SK-N-SH treated with all-trans-retinoic acid at 6 μM for 48 hours (cell line): ENCODE measurements at regions not wholly inside any gene's neighbourhood (a gene's known extent, or its start where the extent isn't known, plus 50 kb on each side); places are given as distances from the start of the nearest gene placed in this dataset.

ENCODE experiments used
- ATAC-seq: fragments of 200-7000 bp; cut with Tn5 transposase; 3 replicates; pipeline ENCODE4 v1.9.1; 2020; ENCODE audit warnings: mild to moderate bottlenecking, moderate library complexity
- BACH2 ChIP-seq: fragments of 250-450 bp; sonication (Bioruptor Pico); IDR thresholded peaks from 2 replicates; pipeline ENCODE4 v1.9.0; 2021; ENCODE audit warnings: mild to moderate bottlenecking, borderline replicate concordance
- CREB5 ChIP-seq: fragments of 250-450 bp; sonication (Bioruptor Pico); IDR thresholded peaks from 2 replicates; pipeline ENCODE4 v1.5.1; 2020; ENCODE audit warnings: low read depth, mild to moderate bottlenecking, moderate library complexity
- CSDC2 ChIP-seq: fragments of 250-450 bp; sonication (Bioruptor Pico); IDR thresholded peaks from 2 replicates; pipeline ENCODE4 v1.5.0; 2020; ENCODE audit warnings: mild to moderate bottlenecking, moderate library complexity
- ESRRG ChIP-seq: fragments of 250-450 bp; sonication (Bioruptor Pico); IDR thresholded peaks from 2 replicates; pipeline ENCODE4 v1.6.1; 2021; ENCODE audit warnings: mild to moderate bottlenecking
- ISL1 ChIP-seq: fragments of 250-450 bp; sonication (Bioruptor Pico); IDR thresholded peaks from 2 replicates; pipeline ENCODE4 v2.1.2; 2022; ENCODE audit warnings: mild to moderate bottlenecking, moderate library complexity
- POU6F1 ChIP-seq: fragments of 250-450 bp; sonication (Bioruptor Pico); IDR thresholded peaks from 2 replicates; pipeline ENCODE4 v1.8.0; 2021; ENCODE audit warnings: low read depth, mild to moderate bottlenecking, moderate library complexity, borderline replicate concordance
- PPARA ChIP-seq: fragments of 250-450 bp; sonication (Bioruptor Pico); IDR thresholded peaks from 2 replicates; pipeline ENCODE4 v1.5.0; 2020; ENCODE audit warnings: mild to moderate bottlenecking, borderline replicate concordance
- RARB ChIP-seq: fragments of 250-450 bp; sonication (Bioruptor Pico); IDR thresholded peaks from 2 replicates; pipeline ENCODE4 v1.8.0; 2021; ENCODE audit warnings: mild to moderate bottlenecking, moderate library complexity
- TCF4 ChIP-seq: fragments of 250-450 bp; sonication (Bioruptor Pico); IDR thresholded peaks from 2 replicates; pipeline ENCODE4 v1.8.0; 2021; ENCODE audit warnings: mild to moderate bottlenecking, moderate library complexity, borderline replicate concordance
- TOX ChIP-seq: fragments of 250-450 bp; sonication (Bioruptor Pico); IDR thresholded peaks from 2 replicates; pipeline ENCODE4 v1.8.0; 2021; ENCODE audit warnings: mild to moderate bottlenecking, moderate library complexity, borderline replicate concordance
- ZC3H10 ChIP-seq: fragments of 250-450 bp; sonication (Bioruptor Pico); IDR thresholded peaks from 2 replicates; pipeline ENCODE4 v1.5.1; 2021; ENCODE audit warnings: mild to moderate bottlenecking, moderate library complexity
- ZFP3 ChIP-seq: fragments of 250-450 bp; sonication (Bioruptor Pico); IDR thresholded peaks from 2 replicates; pipeline ENCODE4 v1.5.0; 2020; ENCODE audit warnings: mild to moderate bottlenecking, moderate library complexity
- ZFP30 ChIP-seq: fragments of 450-650 bp; formaldehyde crosslinking; IDR thresholded peaks from 2 replicates; pipeline ENCODE4 v1.5.0; 2022; ENCODE audit warnings: mild to moderate bottlenecking, moderate library complexity
- TF ChIP-seq, protein P1 (sequence below): fragments of 250-450 bp; sonication (Bioruptor Pico); IDR thresholded peaks from 2 replicates; pipeline ENCODE4 v1.5.1; 2021; ENCODE audit warnings: mild to moderate bottlenecking, moderate library complexity
- TF ChIP-seq, protein P2 (sequence below): fragments of 250-450 bp; sonication (Bioruptor Pico); IDR thresholded peaks from 2 replicates; pipeline ENCODE4 v1.5.0; 2020; ENCODE audit warnings: mild to moderate bottlenecking, moderate library complexity

GRCh38 chr9:120182011-120182410, 398.0 kb downstream of the CDK5RAP2 start:
- TF ChIP-seq, protein P1, sequence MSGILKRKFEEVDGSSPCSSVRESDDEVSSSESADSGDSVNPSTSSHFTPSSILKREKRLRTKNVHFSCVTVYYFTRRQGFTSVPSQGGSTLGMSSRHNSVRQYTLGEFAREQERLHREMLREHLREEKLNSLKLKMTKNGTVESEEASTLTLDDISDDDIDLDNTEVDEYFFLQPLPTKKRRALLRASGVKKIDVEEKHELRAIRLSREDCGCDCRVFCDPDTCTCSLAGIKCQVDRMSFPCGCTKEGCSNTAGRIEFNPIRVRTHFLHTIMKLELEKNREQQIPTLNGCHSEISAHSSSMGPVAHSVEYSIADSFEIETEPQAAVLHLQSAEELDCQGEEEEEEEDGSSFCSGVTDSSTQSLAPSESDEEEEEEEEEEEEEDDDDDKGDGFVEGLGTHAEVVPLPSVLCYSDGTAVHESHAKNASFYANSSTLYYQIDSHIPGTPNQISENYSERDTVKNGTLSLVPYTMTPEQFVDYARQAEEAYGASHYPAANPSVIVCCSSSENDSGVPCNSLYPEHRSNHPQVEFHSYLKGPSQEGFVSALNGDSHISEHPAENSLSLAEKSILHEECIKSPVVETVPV (CRISPR knock-in tag), result no peak
- TF ChIP-seq ZC3H10 (CRISPR knock-in tag) (no peak), CSDC2 (CRISPR knock-in tag) (no peak), BACH2 (no peak)
- ATAC-seq, result no peak

- TF ChIP-seq ZFP30 (CRISPR knock-in tag), result no peak
- no peak for TF ChIP-seq POU6F1 (CRISPR knock-in tag)
- TF ChIP-seq PPARA, result no peak
- TF ChIP-seq ZFP3 (CRISPR knock-in tag), result no peak
- TF ChIP-seq, protein P1 (CRISPR knock-in tag), result no peak
- no peak for TF ChIP-seq ZC3H10 (CRISPR knock-in tag)
- no peak for ATAC-seq
These were observed 402.8 kb downstream of the CDK5RAP2 start for GRCh38 chr9:120177121-120177520.

GRCh38 chr9:120175031-120175430, 404.9 kb downstream of the CDK5RAP2 start:
- no peak for ATAC-seq
- TF ChIP-seq TCF4 (CRISPR knock-in tag) (no peak), ISL1 (CRISPR knock-in tag) (no peak), ESRRG (CRISPR knock-in tag) (no peak), CREB5 (CRISPR knock-in tag) (no peak), RARB (CRISPR knock-in tag) (no peak)

DNA sequence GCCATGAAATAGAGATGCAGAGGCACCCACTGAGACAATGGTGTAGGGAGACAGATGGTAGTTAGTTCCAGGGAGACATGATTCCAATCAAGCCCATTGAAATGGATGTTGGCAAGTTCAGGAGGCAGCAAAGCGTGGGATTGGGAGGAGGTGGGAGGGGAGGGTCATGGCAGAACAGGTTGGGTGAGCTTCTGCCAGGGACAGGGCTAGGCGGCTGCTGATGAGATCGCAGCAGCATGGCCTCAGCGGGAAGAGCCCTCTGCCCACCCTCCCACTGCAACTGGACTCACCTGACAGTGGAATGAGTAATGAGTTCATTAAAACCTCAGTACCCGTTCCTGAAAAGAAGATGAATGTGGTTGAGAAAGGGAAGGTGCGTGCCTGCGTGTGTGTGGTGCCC, 418.2 kb downstream of the CDK5RAP2 start:
- TF ChIP-seq ESRRG (CRISPR knock-in tag), result no peak
- TF ChIP-seq ZFP3 (CRISPR knock-in tag), result no peak
- TF ChIP-seq, all 23 proteins: peak for 0
- ATAC-seq, result no peak

DNA sequence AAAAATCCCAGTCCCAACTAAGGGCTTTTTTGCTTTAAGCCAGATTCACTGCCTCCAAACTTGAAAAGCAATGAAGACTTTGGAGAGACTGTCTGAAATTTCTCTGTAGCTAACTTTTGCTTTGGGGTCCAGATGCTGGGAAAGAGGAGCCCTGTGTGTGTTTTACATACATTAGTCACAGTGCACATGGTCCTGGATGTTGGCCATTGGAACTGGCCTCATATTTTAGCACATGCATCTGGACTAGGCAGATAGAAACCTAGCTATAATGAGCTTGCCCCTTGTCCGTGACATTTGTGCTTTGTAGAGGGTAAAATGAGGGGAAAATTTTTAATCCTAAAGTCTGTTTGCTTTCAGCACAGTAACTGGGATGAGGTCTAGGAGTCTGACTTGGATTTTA, 421.7 kb downstream of the CDK5RAP2 start:
- ATAC-seq, result no peak
- TF ChIP-seq, protein P1 (CRISPR knock-in tag), result no peak
- TF ChIP-seq, protein P2, sequence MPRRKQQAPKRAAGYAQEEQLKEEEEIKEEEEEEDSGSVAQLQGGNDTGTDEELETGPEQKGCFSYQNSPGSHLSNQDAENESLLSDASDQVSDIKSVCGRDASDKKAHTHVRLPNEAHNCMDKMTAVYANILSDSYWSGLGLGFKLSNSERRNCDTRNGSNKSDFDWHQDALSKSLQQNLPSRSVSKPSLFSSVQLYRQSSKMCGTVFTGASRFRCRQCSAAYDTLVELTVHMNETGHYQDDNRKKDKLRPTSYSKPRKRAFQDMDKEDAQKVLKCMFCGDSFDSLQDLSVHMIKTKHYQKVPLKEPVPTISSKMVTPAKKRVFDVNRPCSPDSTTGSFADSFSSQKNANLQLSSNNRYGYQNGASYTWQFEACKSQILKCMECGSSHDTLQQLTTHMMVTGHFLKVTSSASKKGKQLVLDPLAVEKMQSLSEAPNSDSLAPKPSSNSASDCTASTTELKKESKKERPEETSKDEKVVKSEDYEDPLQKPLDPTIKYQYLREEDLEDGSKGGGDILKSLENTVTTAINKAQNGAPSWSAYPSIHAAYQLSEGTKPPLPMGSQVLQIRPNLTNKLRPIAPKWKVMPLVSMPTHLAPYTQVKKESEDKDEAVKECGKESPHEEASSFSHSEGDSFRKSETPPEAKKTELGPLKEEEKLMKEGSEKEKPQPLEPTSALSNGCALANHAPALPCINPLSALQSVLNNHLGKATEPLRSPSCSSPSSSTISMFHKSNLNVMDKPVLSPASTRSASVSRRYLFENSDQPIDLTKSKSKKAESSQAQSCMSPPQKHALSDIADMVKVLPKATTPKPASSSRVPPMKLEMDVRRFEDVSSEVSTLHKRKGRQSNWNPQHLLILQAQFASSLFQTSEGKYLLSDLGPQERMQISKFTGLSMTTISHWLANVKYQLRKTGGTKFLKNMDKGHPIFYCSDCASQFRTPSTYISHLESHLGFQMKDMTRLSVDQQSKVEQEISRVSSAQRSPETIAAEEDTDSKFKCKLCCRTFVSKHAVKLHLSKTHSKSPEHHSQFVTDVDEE (CRISPR knock-in tag), result no peak
- no peak for TF ChIP-seq TCF4 (CRISPR knock-in tag)
- no peak for TF ChIP-seq TOX (CRISPR knock-in tag)
